Hepatocyte (in vitro differentiated cells): ENCODE measurements at regions not wholly inside any gene's neighbourhood (a gene's known extent, or its start where the extent isn't known, plus 50 kb on each side); places are given as distances from the start of the nearest gene placed in this dataset.

Experiments
- DNase-seq: peaks from one replicate; pipeline ENCODE4 v3.0.0-alpha.2; 2016; ENCODE audit warnings: low spot score
- H2AFZ ChIP-seq: fragments of 200-600 bp; sonication (generic); 2 replicates; pipeline ENCODE4 v1.6.0; 2016; ENCODE audit warnings: antibody characterized with exemption, mild to moderate bottlenecking
- H3K27ac ChIP-seq: fragments of 200-600 bp; sonication (generic); 2 replicates; pipeline ENCODE4 v1.5.1; 2016; ENCODE audit warnings: mild to moderate bottlenecking
- H3K27me3 ChIP-seq: fragments of 200-600 bp; sonication (generic); 2 replicates; pipeline ENCODE4 v1.6.1; 2016
- H3K36me3 ChIP-seq: fragments of 200-600 bp; sonication (generic); replicated peaks from 2 replicates; pipeline ENCODE4 v1.5.1; 2016; ENCODE audit warnings: low read depth; ENCODE audit not compliant: insufficient read depth
- H3K4me1 ChIP-seq: fragments of 200-600 bp; sonication (generic); 2 replicates; pipeline ENCODE4 v1.5.1; 2016; ENCODE audit warnings: mild to moderate bottlenecking, moderate library complexity; ENCODE audit not compliant: insufficient read depth
- H3K4me2 ChIP-seq: fragments of 200-600 bp; sonication (generic); 2 replicates; pipeline ENCODE4 v1.6.0; 2016
- H3K4me3 ChIP-seq: fragments of 200-600 bp; sonication (generic); 2 replicates; pipeline ENCODE4 v1.5.1; 2016; ENCODE audit warnings: mild to moderate bottlenecking
- H3K79me2 ChIP-seq: fragments of 200-600 bp; sonication (generic); 2 replicates; pipeline ENCODE4 v1.6.0; 2017; ENCODE audit warnings: mild to moderate bottlenecking
- H3K9me2 ChIP-seq: fragments of 200-600 bp; sonication (generic); replicated peaks from 2 replicates; pipeline ENCODE4 v1.6.0; 2017; ENCODE audit warnings: mild to moderate bottlenecking; ENCODE audit not compliant: insufficient read depth
- H3K9me3 ChIP-seq: fragments of 200-600 bp; sonication (generic); 2 replicates; pipeline ENCODE4 v1.5.1; 2016; ENCODE audit warnings: low read depth, mild to moderate bottlenecking
- H4K20me1 ChIP-seq: fragments of 200-600 bp; sonication (generic); 2 replicates; pipeline ENCODE4 v1.6.0; 2016; ENCODE audit warnings: mild to moderate bottlenecking; ENCODE audit not compliant: insufficient read depth, poor library complexity, severe bottlenecking
- EZH2 ChIP-seq: fragments of 200-600 bp; sonication (generic); IDR thresholded peaks from 2 replicates; pipeline ENCODE4 v1.6.1; 2016; ENCODE audit warnings: antibody characterized with exemption, mild to moderate bottlenecking, borderline replicate concordance
- EZH2phosphoT487 ChIP-seq: fragments of 200-600 bp; sonication (generic); IDR thresholded peaks from one replicate; pipeline ENCODE4 v1.6.1; 2018; ENCODE audit warnings: antibody characterized with exemption, mild to moderate bottlenecking, low read depth, moderate library complexity; ENCODE audit not compliant: unreplicated experiment, severe bottlenecking
- WGBS: methylation state at CpG from one replicate; pipeline ENCODE4 v1.1.6; 2016; ENCODE audit warnings: low lambda C conversion rate; ENCODE audit errors: missing lambda C conversion rate; 5-methylcytosine and 5-hydroxymethylcytosine counted together
- TF ChIP-seq, protein P1 (sequence below): fragments of 200-600 bp; sonication (generic); IDR thresholded peaks from 2 replicates; pipeline ENCODE4 v1.5.1; 2016; ENCODE audit warnings: antibody characterized with exemption, mild to moderate bottlenecking; ENCODE audit not compliant: poor library complexity

GRCh38 chr16:80437707-80438106 lies 103.1 kb upstream of the DYNLRB2 start:
- no peak for DNase-seq
- H3K79me2 ChIP-seq = no peaks in the 10 kb centered on the region
- no peak overlapping the region for H3K4me3 ChIP-seq
- H3K36me3 ChIP-seq = no peaks in the 10 kb centered on the region
- 78% methylated on average over 2 of the region's 2 CpGs for WGBS
- no peaks in the 10 kb centered on the region for H4K20me1 ChIP-seq
- H2AFZ ChIP-seq = no peak overlapping the region
- no peaks in the 10 kb centered on the region for H3K27me3 ChIP-seq
- H3K9me3 ChIP-seq = no peaks in the 10 kb centered on the region
- TF ChIP-seq, protein P1, sequence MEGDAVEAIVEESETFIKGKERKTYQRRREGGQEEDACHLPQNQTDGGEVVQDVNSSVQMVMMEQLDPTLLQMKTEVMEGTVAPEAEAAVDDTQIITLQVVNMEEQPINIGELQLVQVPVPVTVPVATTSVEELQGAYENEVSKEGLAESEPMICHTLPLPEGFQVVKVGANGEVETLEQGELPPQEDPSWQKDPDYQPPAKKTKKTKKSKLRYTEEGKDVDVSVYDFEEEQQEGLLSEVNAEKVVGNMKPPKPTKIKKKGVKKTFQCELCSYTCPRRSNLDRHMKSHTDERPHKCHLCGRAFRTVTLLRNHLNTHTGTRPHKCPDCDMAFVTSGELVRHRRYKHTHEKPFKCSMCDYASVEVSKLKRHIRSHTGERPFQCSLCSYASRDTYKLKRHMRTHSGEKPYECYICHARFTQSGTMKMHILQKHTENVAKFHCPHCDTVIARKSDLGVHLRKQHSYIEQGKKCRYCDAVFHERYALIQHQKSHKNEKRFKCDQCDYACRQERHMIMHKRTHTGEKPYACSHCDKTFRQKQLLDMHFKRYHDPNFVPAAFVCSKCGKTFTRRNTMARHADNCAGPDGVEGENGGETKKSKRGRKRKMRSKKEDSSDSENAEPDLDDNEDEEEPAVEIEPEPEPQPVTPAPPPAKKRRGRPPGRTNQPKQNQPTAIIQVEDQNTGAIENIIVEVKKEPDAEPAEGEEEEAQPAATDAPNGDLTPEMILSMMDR = no peak
- TF ChIP-seq EZH2phosphoT487 (no peak), EZH2 (no peak)
- H3K4me1 ChIP-seq = no peaks in the 10 kb centered on the region
- no peak overlapping the region for H3K27ac ChIP-seq
- H3K4me2 ChIP-seq = no peak overlapping the region
- H3K9me2 ChIP-seq = no peaks in the 10 kb centered on the region

DNA sequence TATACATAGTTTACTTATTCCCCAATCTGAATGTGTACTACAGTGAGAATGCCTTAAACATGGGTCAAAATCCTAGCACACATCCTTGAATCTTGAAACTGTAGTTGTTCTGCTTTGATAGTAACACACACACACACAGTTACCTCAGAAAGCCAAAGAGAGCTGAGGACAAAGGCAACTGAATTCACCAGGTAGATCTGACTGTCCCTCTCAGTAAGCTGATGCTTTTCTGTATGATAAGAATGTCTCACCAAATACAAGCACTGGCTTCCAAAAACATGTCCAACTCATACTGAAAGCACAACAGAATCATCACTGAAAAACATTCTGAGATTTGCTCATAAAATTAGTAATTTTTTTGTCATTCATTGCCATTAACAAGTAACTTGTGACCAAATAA lies 104.3 kb upstream of the DYNLRB2 start:
- DNase-seq = no peak
- no peaks in the 10 kb centered on the region for H3K79me2 ChIP-seq
- no peaks in the 10 kb centered on the region for H4K20me1 ChIP-seq
- H3K9me3 ChIP-seq = no peaks in the 10 kb centered on the region
- TF ChIP-seq, protein P1 = no peak
- no peak for TF ChIP-seq EZH2phosphoT487
- no peak for TF ChIP-seq EZH2
- no peak overlapping the region for H3K4me2 ChIP-seq
- no peaks in the 10 kb centered on the region for H3K36me3 ChIP-seq
- H3K4me3 ChIP-seq = no peak overlapping the region
- H3K4me1 ChIP-seq = no peaks in the 10 kb centered on the region
- H3K27ac ChIP-seq = no peak overlapping the region
- H2AFZ ChIP-seq = no peak overlapping the region
- no peaks in the 10 kb centered on the region for H3K27me3 ChIP-seq
- no peaks in the 10 kb centered on the region for H3K9me2 ChIP-seq

DNA sequence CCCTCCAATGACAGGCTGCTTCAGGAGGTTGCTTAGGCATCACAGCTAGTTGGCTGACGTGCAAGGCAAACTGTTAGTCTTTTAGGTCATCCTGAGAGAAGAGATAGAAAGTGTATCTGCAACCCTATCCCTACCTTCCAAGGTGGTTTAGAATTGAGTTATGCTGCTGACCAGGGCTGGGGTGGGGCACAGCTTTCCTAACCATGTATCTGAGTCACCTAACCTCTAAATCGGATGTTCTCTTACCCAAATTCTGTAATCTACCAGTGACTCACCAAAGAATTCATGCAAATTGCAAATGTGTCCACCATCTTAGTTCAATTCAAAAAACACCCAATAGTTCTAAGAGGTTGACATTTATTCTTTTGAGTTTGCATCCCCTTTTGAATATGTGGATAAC lies 107.2 kb upstream of the DYNLRB2 start:
- TF ChIP-seq, protein P1 = no peak
- TF ChIP-seq EZH2phosphoT487 (no peak), EZH2 (no peak)
- H3K9me3 ChIP-seq = no peaks in the 10 kb centered on the region
- H2AFZ ChIP-seq = no peak overlapping the region
- no peak overlapping the region for H3K4me2 ChIP-seq
- H4K20me1 ChIP-seq = no peaks in the 10 kb centered on the region
- 85% methylated on average over 2 of the region's 2 CpGs for WGBS
- H3K4me3 ChIP-seq = no peak overlapping the region
- no peaks in the 10 kb centered on the region for H3K4me1 ChIP-seq
- no peaks in the 10 kb centered on the region for H3K79me2 ChIP-seq
- DNase-seq = no peak
- H3K36me3 ChIP-seq = no peaks in the 10 kb centered on the region
- no peaks in the 10 kb centered on the region for H3K9me2 ChIP-seq
- H3K27ac ChIP-seq = no peak overlapping the region
- no peaks in the 10 kb centered on the region for H3K27me3 ChIP-seq

DNA sequence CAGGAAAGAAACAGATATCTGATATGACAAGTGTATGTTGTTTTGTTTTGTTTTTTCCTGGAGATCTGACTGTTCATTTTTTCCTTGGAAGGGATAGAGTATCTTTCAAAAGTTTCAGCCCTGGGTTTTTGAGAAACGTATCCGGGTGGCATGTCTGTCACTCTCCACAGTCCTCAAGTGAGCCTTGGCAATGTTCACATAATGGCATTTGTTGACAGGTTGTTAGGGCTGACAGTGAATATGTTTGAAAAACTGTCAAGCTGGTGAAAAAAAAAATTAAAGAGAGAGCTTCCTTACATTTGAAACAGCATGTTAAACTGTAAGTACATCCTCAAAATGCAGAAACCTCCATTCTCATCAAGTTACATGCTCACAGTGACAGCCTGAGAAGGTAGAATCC lies 113.0 kb upstream of the DYNLRB2 start:
- 92% methylated on average over 2 of the region's 2 CpGs for WGBS
- no peak for DNase-seq
- Histone ChIP-seq H3K9me2 (no peaks in the 10 kb centered on the region), H3K4me3 (no peak overlapping the region), H3K4me2 (no peak overlapping the region), H3K36me3 (no peaks in the 10 kb centered on the region), H3K27ac (no peak overlapping the region), H4K20me1 (no peaks in the 10 kb centered on the region), H3K27me3 (no peaks in the 10 kb centered on the region), H3K4me1 (no peaks in the 10 kb centered on the region), H3K79me2 (no peaks in the 10 kb centered on the region), H2AFZ (no peak overlapping the region), H3K9me3 (no peaks in the 10 kb centered on the region)
- TF ChIP-seq, protein P1 = no peak
- TF ChIP-seq EZH2phosphoT487 = no peak
- TF ChIP-seq EZH2 = no peak
